ENCODE measurements at regions not wholly inside any gene's neighbourhood (a gene's known extent, or its start where the extent isn't known, plus 50 kb on each side); places are given as distances from the start of the nearest gene placed in this dataset.
"Not testable (repeated sequence)": the region's sequence is repeated elsewhere in the genome, so short reads cannot be mapped to it uniquely, and the experiment has no call there.

DNA sequence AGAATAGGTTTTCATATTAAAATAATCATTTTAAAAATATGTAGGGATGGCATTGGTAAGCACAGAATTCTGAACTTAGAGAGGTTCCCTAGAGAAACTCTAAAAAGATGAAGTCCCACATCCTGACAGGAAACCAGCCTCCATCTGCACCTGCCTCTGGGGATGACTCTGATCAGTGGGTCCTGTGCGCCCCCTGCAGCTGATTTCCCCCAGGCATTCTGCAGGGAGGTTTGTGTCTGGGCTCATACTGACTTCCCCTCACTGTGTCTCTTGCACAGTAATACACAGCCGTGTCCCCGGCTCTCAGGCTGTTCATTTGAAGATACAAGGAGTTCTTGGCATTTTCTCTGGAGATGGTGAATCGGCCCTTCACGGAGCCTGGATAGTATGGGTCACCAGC is 602.9 kb downstream of the TMEM121 start:
- DNase-seq (ENCODE audit: low spot score) (no peak), ATAC-seq (no peak)

DNA sequence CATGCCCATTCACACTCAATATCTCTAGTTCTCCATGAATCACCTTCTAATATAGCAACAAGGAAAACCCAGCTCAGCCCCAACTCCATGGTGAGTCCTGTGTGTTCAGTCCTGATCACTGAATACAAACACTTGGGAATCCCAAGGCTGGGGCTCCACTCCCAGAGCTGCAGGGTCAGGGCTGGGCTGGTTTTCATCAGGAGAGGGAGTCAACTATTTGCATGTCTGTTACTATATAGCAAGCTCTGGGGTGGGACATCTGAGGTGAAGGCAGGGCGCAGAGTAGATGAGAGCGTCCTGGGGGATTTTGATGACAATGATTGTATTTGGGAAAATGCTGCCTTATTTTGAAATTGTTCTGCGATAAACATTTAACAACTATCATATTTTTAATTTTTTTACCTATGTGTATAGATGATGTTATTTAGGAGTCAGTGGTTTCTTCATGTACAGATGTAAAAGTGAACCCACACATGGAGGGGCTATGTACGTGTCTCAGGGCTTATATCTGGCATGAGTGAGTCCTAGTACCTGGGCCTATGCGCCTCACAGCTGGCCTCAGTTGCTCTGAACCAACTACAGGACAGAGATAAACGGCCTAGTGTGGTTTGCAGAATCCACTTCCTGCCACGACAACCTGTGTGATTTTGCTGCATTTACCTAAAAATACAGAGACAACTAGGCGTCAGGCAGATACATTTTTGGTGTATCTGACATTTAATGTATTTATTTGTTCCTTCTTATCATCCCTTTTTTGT is 603.7 kb downstream of the TMEM121 start:
- not testable (repeated sequence) for DNase-seq (ENCODE audit: low spot score); ATAC-seq

DNA sequence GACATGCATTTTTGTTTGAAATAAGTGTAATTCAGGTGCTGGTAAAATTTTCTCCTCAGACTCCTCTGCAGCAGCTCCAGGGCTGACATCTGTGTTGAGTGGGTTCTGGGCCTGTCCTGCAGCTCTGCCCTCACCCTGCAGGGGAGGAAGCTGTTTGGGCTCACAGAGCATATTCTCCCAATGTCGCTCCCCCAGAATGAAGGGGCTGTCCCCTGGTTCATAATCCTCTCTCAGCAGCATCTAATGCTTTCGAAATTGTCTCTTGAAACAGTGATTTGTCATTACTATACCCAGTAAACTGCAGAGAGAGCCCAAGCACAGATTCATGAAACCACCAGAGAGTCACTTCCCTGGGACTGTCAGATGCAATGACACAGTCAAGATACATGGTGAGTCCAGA is 606.7 kb downstream of the TMEM121 start:
- DNase-seq (ENCODE audit: low spot score); ATAC-seq: not testable (repeated sequence)

GRCh38 chr14:106134886-106135285 is 608.5 kb downstream of the TMEM121 start:
- no peak for ATAC-seq
- DNase-seq (ENCODE audit: low spot score): no peak

DNA sequence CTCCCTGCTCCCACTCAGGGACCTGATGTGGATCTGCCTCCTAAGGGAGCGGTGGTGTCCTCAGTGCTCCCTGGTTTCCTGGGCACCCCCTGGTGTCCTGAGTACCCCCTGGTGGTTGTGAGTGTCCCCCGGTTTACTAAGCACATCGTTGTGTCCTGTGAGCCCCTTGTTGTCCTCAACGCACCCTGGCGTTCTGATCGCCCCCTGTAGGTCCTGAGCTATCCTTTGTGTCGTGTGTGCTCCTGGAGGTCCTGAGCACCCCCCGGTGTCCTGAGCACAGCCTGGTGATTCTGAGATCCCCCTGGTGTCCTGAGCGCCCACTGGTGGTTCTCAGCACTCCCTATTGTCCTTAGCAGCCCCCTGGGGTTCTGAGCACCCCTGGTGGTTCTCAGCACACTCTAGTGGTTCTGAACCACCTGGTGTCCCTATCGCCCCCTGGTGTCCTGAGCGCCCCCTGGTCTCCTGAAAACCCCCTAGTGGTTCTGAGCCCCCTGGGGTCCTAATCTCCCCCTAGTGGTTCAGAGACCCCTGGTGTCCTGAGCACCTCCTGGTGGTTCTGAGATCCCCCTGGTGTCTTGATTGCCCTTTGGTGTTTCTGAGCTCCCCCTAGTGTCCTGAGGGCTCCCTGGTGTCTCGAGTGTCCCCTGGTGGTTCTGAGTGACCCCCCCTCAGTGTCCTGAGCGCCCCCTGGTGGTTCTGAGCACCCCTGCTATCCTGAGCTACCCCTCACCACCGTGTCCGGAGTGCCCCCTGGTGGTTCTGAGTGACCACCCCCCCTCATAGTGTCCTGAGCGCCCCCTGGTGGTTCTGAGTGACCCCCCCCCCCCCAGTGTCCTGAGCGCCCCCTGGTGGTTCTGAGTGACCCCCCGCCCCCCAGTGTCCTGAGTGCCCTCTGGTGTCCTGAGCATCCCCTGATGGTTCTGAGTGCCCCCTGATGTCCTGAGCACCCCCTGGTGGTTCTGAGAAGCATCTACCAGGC is 615.1 kb downstream of the TMEM121 start:
- ATAC-seq (no peak), DNase-seq (ENCODE audit: low spot score) (no peak)

DNA sequence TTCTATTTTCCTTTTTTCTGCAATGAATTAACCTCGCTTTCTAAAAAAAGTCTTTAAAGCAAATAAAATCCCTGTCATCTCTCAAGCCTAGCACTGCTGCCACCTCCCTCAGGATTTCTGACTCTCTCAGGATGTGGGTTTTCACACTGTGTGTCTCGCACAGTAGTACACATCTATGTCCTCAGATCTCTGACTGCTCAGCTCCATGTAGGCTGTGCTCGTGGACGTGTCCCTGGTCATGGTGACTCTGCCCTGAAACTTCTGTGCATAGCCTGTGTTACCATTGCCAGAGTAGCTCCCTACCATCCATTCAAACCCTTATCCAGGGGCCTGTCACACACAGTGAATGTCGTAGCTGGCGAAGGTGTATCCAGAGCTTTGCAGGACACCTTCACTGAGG is 619.3 kb downstream of the TMEM121 start:
- ATAC-seq; DNase-seq (ENCODE audit: low spot score): not testable (repeated sequence)

GRCh38 chr14:106153362-106153955 is 627.1 kb downstream of the TMEM121 start:
- DNase-seq (ENCODE audit: low spot score) (peak; percentile 78), ATAC-seq (peak; percentile 80)

- DNase-seq (ENCODE audit: low spot score) (no peak), ATAC-seq (no peak)
Observed at GRCh38 chr14:106163316-106163715, 636.9 kb downstream of the TMEM121 start.

DNA sequence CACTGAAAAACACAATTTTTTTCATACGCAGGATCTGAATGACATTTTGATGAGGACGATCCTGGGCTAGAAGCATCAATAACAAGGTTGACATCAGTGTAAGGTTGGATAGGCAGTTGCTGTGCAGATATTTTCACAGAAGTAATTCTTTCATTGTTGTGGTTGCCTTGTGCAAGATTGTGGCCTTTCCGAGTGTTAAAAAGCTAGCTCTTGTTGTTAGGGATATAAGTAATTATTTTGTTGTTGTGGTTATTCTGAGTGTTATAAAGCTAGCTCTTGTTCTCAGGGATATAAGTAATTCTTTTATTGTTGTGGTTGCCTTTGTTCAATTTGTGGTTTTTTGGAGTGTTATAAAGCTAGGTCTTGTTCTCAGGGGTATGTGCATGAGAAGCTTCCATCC is 637.4 kb downstream of the TMEM121 start:
- ATAC-seq; DNase-seq (ENCODE audit: low spot score): not testable (repeated sequence)

GRCh38 chr14:106166232-106166631 is 639.8 kb downstream of the TMEM121 start:
- no peak for ATAC-seq

DNA sequence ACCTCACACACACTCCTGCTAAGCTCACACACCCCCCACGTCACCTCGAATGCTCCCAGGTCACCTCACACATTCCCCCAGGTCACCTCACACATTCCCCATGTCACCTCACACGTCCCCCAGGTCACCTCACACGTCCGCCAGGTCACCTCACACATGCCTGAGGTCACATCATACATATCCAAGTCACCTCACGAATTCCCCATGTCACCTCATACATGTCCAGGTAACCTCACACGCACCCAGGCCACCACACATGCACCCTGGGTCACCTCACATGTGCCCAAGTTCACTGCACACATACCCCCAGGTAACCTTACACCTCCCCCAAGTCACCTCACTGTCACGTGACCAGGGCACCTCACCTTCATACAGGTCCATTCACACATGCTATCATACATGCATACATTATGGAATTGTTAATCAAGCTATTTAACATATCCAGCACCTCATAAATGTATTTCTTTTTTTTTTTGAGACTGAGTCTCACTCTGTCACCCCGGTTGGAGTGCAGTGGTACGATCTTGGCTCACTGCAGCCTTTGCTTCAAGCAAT is 640.3 kb downstream of the TMEM121 start:
- ATAC-seq (no peak), DNase-seq (ENCODE audit: low spot score) (no peak)

More at GRCh38 chr14:106166232-106166631, 639.8 kb downstream of the TMEM121 start:
- no peak for DNase-seq (ENCODE audit: low spot score)

DNA sequence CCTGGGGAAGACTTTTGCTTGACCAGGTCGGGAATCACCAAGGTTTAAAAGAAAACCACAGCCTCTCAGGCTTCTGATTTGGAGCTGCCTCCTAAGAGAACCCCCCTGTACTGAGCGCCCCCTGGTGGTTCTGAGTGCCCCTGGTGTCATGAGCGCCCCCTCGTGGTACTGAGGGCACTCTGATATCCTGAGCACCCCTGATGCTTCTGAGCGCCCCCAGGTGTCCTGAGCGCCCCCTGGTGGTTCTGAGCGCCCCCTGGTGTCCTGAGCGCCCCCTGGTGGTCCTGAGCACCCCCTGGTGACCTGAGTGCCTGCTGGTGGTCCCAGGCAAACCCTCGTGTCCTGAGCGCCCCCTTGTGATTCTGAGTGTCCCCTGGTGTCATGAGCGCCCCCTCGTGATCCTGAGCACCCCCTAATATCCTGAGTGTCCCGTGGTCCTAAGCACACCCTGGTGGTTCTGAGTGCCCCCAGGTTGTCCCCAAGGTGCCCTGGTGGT is 643.8 kb downstream of the TMEM121 start:
- ATAC-seq; DNase-seq (ENCODE audit: low spot score): not testable (repeated sequence)

DNA sequence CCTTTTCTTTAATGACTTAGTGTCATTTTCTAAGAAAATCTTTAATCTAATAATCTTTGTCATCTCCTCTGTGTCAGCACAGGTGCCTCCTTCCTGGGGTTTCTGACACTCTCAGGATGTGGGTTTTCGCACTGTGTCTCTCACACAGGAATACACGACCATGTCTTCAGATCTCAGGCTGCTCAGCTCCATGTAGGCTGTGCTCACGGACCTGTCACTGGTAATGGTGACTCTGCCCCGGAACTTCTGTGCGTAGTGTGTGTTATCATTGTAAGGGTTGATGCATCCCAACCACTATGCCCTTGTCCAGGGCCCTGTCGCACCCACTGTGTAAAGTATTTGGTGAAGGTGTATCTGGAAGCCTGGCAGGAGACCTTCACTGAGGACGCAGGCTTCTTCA is 647.8 kb downstream of the TMEM121 start:
- DNase-seq (ENCODE audit: low spot score) (no peak), ATAC-seq (no peak)

- not testable (repeated sequence) for DNase-seq (ENCODE audit: low spot score); ATAC-seq
Observed at GRCh38 chr14:106177266-106178246, 651.2 kb downstream of the TMEM121 start.

DNA sequence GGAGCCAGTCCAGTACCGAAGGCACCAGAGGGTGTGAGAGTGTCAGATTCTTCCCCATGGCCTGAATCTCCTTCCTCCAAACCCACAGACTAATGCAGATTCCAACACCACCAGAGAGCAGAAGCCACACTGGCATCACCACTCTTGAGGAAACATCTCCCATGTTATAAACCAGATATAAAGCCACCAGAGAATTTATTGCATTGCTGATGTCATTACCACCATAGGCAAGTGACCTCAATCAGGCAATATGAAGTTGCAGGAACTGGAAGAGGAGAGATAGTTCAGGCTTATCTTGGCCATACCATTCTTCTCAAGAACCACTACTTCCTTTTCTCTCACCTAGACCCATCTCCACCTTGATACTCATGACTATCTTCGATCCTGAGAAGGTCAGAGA is 653.4 kb downstream of the TMEM121 start:
- ATAC-seq (no peak), DNase-seq (ENCODE audit: low spot score) (no peak)

DNA sequence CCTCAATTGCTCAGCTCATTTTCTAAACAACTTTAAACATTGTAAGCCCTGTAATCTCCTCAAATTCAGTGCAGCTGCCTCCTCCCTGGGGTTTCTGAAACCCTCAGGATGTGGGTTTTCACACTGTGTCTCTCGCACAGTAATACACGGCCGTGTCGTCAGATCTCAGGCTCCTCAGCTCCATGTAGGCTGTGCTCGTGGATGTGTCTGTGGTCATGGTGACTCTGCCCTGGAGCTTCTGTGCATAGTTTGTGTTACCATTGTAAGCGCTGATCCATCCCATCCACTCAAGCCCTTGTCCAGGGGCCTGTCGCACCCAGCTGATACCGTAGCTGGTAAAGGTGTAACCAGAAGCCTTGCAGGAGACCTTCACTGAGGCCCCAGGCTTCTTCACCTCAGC is 658.4 kb downstream of the TMEM121 start:
- not testable (repeated sequence) for ATAC-seq; DNase-seq (ENCODE audit: low spot score)

- not testable (repeated sequence) for ATAC-seq; DNase-seq (ENCODE audit: low spot score)
Observed at GRCh38 chr14:106185174-106185836, 658.9 kb downstream of the TMEM121 start.

DNA sequence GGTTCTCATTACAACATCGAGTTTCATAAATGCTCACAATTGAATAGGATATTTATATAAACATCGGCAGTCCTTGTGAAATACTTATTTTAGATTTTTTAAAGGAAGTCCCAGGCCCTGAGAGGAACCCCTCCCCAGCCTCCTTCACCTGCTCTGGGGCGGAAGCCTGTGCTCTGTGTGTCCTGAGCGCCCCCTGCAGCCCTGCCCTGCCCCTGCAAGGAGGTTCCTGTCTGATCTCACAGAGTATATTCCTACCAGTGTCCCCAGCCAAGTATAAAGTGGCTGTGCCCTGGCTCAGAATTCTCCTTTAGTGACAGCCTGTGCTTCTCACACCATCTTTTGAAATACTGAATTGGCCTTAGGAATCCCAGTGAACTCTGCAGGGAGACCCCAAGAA is 659.5 kb downstream of the TMEM121 start:
- no peak for DNase-seq (ENCODE audit: low spot score)
- no peak for ATAC-seq

- ATAC-seq: no peak
Observed at GRCh38 chr14:106187216-106187615, 660.8 kb downstream of the TMEM121 start.

More at GRCh38 chr14:106187216-106187615, 660.8 kb downstream of the TMEM121 start:
- DNase-seq (ENCODE audit: low spot score): no peak

Measured in left lobe of liver (tissue), 2 donors.